ENCODE measurements at regions not wholly inside any gene's neighbourhood (a gene's known extent, or its start where the extent isn't known, plus 50 kb on each side); places are given as distances from the start of the nearest gene placed in this dataset.

GRCh38 chr7:3246651-3247050 is 54.4 kb upstream of the SDK1 start:
- TF ChIP-seq GATA2 (IDR thresholded peaks at IDR 0.05; ENCODE audit: low read depth, low read length) (no peak), GATA3 (IDR thresholded peaks at IDR 0.05; ENCODE audit: low read depth, low read length) (no peak)
